NCI-H2081 treated with DMSO at 0.1 percent for 48 hours (cell line): ENCODE measurements at regions not wholly inside any gene's neighbourhood (a gene's known extent, or its start where the extent isn't known, plus 50 kb on each side); places are given as distances from the start of the nearest gene placed in this dataset.
"Not testable (repeated sequence)": the region's sequence is repeated elsewhere in the genome, so short reads cannot be mapped to it uniquely, and the experiment has no call there.

Experiments used
- DNase-seq: peaks from one replicate; lab custom pipeline; 2025; lab: John Stamatoyannopoulos, UW

DNA sequence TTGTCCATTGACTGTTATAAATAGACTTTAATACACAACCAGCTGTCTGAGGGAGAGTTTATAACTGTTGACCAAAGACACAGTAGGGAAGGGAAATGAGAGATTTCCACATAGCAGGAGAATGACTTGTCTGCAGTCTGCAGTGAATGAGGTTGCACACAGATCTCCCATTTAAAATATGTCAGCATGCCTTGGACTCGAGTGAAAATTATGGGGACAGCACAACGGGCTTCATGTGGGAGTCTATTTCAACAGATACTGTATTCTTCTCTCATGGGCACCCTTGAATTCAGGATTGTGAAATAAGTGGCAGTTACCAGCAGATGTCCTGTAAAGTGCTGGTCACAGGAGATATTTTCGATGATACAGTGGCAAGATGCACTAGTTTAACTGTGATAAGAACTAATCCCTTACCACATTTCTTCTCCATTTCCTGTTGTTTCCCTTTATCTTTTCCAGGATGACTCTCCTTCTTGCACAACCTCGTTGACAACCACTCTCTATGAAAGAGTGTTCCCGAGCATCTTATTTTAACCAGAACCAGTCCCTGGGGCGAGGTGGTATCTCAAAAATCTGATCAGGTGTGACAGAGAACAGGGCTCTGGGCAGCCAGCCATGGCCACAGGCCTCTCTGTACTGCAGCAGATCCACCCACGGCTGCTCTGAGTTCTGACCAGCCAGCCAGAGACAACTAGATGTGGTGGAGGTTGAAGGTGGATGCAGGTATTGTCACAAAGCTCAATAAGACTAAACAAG is 51.5 kb upstream of the MAP3K1 start:
- DNase-seq, result no peak

DNA sequence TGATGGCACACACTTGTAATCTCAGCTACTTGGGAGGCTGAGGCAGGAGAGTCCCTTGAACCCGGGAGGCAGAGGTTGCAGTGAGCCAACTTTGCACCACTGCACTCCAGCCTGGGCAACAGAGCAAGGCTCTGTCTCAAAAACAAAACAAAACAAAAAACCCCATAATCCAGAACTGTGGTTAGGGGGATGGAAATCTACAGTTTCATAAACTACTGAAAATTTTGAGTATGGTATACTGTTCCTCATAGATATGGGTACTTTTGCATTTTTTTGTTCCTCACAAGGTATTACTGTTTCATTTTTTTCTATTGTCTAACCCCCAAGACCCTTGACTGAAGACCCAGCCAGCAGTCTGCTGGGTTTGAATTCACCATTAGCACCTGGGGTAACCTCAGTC is 52.2 kb upstream of the MAP3K1 start:
- no peak for DNase-seq

DNA sequence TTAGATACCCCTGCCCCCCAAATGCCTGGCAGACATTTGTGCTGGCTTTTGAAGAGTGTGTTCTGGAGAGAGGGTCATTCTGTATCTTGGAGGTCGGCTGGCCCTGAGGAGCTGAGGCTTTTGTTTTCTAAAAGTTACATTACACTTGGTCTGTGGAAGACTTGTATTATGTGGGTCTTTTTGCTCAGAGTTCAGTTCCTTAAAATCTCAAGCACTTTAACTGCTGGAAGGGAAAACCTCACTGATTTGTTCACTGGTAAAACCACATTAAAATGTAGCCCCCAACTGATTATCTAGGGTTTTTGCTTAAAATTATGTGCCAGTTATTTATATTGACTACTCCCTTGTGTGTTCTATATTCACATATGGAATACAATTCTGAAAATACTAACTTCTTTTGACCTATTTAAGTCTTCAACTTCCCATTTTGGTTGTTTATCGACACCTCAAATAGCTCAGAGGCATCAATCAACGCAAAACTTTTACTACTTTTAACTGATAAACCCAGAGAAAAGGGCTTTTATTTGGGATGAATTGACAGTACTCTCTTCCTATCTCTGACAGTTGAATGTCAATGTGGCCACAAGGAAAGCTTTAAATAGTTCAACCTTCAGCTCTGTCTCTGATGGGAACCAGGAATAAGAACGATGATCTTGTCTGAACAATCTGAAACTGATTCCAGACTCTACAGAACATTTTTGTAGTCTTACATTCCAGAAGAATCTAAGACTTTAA is 54.0 kb upstream of the MAP3K1 start:
- no peak for DNase-seq

DNA sequence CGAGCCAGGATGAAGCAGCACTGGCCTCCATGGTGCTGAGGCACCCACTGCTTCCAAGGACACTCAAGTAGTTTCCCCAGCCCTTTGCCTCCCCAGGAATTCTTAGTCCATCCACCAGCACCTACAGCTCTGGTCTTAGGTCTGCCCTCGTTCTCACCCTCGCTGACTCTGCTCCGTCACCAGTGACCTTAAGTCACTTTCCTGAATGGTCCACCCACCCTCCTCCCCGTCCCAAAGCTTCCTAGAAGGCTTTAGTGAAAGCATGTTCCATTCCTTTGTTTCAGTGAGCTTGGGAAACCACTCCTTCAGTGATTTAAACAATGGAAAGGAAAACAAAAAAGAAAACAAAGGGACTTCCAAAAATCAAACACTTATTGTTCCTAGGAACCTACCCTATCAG is 54.6 kb upstream of the MAP3K1 start:
- DNase-seq, result no peak

DNA sequence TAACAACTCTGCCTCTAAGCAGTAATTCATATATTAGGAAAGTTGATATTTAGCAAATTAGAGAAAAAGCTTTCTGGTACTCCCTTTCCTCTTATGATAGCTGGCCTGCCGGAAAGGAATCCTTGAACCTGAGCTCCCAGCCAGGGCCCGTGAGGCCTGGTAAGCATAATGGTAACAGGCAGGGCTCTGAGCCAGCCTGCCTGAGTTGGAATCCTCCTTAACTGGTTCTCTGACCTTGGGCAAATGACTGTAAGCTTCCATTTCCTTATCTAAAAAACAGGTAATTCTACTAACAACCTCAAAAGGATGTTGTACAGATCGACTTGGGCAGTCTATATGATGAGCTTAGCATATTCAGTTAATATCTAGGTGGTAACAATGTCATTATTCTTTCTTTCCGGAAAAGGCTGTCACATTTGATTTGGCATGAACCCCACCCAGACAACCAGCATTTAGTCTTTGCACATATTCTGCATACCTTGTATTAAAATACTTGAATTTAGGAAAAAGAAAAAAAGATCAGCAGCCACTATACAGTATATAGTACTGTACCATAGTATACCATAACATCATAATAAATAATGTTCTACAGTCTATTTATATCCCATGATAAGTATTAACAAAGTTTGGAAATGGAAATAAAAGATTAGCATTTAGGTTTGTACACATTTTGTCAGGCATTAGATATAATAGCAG is 55.7 kb upstream of the MAP3K1 start:
- no peak for DNase-seq

DNA sequence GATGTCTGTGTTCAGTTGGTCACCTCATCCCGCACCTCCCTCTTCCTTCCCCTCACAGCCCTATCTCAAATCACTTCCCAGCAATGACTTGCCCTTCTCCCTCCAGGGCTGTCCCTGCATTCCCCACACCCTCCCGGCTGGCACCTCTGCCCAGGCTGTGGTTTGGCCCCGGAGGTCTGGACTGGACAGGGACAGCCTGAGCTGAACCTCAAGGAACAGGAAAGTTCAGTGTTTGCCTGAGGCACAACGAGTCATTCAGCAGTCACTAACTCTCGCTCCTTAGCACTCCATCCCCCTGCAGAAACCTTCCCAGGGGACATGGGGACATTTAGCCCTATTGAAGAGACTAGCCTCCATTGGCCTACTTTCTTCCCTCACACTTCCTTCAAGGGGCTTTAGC is 58.3 kb upstream of the MAP3K1 start:
- no peak for DNase-seq

DNA sequence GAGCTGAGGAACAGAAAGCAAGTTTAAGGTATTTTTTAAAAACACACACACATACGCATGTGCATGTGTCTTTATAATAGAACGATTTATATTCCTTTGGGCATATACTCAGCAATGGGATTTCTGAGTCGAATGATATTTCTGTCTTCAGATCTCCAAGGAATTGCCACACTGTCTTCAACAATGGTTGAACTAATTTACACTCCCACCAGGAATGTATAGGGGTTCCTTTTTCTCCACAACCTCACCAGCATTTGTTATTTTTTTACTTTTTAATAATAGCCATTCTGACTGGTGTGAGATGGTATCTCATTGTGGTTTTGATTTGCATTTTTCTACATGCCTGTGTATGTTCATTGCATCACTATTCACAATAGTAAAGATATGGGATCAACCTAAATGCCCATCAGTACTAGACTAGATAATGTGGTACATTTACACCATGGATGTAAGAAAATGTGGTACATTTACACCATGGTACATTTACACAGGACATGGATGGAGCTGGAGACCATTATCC is 60.3 kb upstream of the MAP3K1 start:
- DNase-seq, result no peak

DNA sequence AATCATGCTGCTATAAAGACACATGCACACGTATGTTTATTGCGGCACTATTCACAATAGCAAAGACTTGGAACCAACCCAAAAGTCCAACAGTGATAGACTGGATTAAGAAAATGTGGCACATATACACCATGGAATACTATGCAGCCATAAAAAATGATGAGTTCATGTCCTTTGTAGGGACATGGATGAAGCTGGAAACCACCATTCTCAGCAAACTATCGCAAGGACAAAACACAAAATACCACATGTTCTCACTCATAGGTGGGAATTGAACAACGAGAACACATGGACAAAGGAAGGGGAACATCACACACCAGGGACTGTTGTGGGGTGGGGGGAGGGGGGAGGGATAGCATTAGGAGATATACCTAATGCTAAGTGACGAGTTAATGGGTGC is 61.8 kb upstream of the MAP3K1 start:
- DNase-seq, result not testable (repeated sequence)

DNA sequence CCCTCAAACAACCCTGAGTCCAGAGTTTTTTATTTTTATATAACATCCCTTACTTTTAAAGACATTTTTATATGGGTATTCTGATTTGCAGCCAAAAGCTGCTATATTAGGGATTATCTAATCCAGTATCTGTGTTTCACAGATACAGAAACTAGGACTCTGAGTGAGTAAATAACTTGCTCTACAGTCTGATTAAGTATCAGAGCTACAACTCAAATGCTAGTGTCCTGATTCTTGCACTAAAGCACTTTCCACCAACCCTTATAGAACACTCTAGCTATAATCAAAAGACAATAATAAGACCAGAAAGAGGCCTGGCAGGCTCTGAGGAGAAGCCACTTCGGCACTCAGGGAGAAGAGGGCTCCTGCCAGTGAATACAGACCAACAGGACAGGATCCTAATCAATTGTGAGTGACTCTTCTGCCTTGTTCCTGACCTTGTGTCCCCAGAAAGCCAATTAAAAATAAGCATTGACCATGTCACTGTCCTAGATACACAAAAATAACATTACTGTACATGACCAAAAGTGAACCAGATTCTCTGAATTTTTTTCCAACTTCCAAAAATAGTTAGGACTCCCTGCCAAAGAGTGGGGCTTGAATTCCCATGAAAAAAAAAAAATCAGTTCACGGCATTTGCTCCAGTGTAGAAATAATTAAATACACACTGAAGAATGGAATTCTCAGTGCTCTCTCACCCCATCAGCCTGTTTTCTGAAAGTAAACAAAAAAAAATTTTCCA is 63.6 kb upstream of the MAP3K1 start:
- no peak for DNase-seq

DNA sequence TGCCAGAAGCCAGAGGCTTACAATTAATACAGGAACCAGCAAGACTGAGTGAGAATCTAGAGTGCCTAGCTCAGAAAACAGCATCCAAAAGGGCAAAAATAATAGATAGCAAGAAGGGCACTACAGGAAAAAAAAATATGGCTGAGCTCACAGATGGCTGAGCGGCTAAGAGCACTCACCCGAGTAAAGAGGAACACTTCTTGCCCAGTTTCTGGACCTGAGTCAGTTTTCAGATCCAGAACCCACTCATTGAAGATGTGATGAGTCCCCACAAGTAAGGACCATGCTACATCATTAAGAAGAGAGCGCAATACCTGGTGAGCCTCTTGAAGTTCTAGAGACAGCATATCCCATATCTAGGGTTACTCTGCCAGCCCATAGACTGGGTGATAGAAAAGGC is 65.5 kb upstream of the MAP3K1 start:
- DNase-seq, result no peak

DNA sequence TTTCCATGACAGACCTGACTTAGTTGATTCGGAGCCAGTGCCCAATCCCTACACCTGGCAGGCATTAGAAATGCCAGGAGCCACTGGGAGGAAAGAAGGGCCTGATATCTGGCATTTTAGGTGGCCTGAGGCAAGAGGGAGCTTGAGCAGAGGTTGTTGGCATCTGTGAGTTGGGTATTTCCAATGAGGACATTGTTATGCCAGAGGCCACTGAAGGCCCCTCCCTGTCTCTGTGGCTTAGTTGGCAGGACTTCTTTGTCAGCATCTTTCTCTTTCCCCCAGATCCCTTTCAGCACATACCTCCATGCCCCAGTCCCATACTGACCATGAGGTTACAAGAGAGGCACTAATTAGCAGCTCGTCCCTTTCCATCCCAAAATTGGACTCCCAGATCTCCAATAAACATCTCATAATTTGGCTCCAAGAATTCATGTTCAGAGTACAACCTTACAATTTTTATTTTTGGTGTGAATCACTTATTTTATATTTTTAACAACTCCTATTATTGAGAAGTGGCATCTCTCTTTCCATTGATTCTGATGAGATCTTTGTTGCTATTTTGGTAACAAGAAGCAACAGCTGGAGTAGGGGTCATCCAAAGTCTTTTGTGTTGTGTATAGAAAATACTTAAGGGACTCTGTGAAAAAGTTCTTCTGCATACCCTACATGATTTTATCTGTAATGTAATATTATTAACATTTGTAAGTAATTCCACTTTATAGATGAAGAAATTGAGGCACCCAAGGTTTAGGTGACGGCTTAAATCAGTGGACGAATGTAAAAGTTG is 68.6 kb upstream of the MAP3K1 start:
- DNase-seq, result no peak

DNA sequence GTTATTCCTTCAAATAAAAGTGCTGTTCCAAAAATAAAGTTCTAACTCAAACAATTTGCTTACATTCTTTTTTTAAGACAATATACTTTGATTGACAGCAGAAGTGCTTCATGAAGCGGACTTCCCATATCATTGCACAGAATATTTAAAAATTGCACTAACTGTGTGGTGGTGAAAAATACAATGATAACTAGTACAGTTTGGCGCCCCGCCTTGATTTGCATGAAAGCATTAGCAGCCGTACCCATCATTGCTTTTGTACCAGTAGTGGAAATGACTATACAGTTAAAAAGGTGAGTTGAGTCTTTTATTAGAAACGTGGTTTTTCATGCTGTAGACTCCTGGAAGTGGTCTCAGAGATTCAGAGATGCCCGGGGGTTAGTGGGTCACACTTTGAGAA is 69.5 kb upstream of the MAP3K1 start:
- DNase-seq, result no peak

DNA sequence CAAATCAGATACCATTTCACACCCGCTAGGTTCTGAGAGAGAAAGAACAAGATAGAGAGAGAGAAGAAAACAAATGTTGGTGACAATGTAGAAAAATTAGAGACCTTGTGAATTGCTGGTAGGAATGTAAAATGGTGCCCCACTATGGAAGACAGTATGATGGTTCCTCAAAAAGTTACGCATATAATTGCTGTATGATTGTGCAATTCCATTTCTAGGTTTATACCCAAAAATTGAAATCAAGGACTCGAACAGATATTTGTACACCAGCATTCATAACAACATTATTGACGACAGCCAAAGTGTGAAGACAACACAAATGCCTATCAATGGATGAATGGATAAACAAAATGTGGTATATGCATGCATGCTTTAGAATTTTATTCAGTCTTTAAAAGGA is 74.5 kb upstream of the MAP3K1 start:
- no peak for DNase-seq

DNA sequence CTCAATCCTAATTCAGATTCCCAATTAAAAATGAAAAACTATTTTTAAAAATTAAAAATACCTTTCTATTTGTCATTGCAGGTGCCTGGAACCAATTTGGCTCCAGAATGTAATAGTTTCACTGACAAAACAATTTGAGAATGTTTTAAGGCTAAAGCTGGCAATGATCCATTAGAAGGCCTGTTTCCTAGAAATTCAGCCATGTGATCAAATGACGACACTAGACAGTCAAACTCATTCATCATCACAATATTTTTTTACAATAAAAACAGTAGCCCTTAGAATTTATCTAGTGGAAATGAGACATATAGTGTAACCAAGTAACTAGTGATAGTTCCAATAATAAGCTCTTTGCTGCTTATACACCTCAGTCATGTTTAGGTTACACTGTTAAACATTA is 75.4 kb upstream of the MAP3K1 start:
- DNase-seq, result no peak

DNA sequence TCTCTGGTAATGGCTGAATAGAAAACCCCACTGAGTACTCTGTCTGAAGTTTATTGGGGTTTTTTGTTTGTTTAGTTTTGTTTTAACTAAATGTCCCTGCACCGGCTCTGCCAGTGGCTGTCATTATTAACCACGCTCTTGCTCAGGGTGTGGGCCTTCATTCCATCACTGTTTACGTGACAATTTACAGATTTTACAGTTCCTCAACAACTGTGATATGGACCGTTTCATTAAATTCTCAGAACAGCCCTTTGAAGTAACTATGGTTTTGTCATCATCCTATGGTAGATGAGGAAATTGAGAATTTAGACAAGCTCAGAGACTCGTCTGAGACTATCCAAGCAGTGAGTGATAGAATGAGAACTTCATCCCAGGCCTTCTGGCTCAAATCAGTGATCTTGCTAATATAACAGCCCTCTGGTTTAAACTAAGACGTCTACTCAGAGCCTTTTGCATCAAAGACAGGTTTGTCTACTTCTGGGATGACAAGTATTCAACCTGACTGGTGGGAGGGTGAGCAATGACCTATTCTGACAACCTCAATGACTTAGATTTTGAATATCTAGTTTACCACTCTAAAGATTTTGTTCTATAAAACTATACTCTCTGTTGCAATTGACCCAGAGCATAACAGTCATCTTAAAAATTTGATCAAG is 77.3 kb upstream of the MAP3K1 start:
- no peak for DNase-seq

DNA sequence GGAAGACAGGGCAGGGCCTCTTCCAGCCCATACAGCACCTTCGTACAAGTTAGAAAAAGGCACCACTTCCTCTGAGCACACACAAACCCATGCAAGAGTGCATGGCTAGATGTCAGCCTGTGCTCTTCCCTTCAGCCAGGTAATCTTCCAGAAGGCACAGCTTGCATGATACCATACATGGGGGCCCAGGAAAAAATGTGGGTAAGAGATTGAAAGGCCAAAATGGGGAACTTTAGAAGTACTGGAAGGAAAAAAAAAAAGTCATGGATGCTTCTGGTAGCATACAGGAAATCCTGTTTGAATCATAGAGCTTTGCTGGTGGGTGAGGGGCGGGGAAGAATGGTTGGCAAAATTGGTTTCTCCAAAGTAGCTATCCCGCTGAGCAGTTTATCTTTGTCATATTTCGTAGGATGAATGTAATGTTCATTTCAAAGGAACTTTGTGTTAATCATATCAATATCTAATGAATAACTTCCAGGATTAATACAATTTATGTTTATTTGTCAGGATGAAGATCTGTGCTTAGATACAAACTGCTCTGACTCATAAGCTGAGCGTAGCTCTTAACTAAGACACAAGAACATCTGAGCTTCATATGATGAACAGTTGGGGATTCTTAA is 78.2 kb upstream of the MAP3K1 start:
- no peak for DNase-seq

DNA sequence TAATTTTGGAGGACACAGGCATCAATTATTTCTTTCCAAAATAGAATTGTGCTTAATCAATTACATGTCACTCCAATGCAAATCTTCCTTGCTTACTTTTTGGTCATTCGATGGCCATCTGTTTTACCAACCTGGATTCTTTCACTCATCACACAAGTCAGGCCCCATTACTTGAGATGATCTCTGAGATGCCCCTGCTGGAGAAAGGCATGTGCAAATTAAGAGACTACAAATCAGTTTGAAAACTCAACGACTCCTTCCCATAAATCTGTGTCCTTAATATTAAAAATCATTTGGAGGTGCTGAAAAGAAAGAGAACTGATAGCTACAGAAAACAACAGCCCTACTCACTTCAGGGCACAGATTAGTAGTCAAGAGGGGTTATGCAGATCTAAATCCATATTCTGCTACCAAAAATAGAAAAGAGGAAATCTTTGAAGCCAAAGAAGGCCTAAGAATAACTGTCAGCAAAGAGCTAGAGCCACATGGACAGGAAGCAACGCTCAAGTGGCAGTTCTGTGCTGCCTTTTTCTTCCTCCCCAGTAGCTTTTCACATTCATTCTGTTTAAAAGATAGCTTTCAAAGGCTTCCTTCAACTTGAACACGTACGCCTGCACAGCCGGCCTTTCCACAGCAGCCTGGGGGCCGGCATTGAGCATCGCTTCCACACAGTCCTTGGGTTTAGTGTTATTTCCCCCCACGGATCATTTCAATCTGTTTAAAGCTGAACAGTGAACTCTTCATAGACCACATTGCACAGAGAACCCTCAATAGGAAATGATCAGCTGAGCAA is 79.3 kb upstream of the MAP3K1 start:
- no peak for DNase-seq

DNA sequence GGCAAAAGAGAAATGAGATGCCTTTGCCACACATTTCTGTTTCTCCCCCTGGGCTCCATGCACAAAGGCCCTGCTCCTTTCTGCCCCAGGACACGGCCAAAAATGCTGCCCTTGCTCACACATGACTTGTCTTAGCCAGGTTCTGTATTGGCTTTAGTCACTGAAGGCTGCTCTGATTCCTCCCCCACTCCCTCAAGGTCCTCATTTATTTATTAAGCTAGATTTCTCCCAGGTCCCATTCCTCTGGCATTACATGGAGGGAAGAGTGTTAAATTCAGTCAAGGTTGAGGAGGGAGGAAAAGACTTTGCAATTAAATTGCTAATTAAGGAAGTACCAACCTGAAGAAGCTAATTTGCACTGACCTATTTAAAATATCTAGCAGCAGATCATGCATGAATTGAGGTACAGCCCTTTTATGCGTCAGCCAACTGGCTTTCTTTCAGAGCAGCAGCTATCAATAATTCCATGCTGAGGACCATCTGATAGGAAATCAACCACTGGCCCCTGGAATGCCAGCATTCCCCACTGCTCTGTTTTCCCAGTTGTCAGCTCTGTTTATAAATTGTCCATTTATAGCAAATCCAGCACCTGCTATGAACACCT is 81.2 kb upstream of the MAP3K1 start:
- no peak for DNase-seq

DNA sequence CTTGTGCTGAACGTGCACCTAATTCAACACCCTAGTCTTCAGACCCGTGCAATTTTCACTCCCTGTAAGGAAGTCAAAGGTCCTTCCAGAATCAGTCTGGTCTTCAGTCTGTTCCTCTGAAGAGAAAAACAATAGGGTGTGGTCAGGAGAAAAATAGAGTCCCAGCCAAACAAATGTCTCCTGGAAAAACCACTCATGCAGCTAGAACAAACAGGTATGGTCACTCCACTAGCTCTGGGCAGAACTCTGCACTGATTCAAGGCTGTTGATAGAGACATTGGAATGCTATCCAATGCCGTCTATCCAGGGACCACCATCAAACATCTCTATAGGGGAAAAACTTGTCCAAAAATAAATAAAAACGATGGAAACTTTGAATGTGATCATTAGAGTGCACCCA is 81.8 kb upstream of the MAP3K1 start:
- no peak for DNase-seq
